ENCODE measurements at regions not wholly inside any gene's neighbourhood (a gene's known extent, or its start where the extent isn't known, plus 50 kb on each side); places are given as distances from the start of the nearest gene placed in this dataset.
"Not testable (repeated sequence)": the region's sequence is repeated elsewhere in the genome, so short reads cannot be mapped to it uniquely, and the experiment has no call there.

GRCh38 chr13:82298106-82298505 lies 1584.2 kb downstream of the SLITRK1 start:
- in situ Hi-C loops (cut with HindIII; ENCODE audit: low sequenced_read_pairs): no loop called here

DNA sequence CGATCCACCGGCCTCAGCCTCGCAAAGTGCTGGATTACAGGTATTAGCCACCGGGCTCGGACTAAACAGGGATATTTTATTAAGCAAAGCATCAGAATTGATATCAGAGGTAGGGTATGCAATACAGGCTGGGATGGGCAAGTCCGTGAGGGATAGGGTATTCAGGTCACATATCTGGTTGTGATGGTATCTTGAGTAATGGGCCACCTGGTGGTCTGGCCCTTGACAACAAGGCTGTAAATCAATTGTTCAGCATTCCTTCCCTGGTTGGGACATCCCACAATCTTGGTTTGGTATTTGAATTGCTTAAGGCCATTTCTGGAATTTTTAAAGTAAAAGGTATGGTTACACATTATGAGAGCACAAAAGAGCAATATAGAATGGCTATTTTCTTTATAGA lies 1588.0 kb downstream of the SLITRK1 start:
- in situ Hi-C loops (cut with HindIII; ENCODE audit: low sequenced_read_pairs): no loop called here

DNA sequence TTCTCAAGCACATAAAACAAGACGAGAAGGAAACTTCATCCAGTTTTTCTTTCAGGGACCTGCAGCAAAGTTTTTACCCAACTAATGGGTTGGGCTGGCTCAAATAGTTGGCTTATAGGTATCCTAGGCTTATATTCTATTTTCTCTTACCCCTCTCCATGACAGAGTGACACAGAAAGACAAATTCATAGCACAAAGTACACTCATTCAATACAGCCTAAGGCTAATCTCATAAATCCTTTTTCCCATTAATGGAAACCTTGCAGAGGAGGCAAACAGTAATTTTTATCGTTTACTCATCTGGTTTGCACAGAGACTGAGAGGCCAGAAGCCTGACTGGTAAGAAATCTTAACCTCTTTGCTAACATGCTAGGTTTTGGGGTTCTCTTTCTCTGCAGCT lies 1589.9 kb downstream of the SLITRK1 start:
- in situ Hi-C loops (cut with HindIII; ENCODE audit: low sequenced_read_pairs): no loop called here

GRCh38 chr13:82291852-82292251 lies 1590.4 kb downstream of the SLITRK1 start:
- in situ Hi-C loops (cut with HindIII; ENCODE audit: low sequenced_read_pairs): no loop called here

DNA sequence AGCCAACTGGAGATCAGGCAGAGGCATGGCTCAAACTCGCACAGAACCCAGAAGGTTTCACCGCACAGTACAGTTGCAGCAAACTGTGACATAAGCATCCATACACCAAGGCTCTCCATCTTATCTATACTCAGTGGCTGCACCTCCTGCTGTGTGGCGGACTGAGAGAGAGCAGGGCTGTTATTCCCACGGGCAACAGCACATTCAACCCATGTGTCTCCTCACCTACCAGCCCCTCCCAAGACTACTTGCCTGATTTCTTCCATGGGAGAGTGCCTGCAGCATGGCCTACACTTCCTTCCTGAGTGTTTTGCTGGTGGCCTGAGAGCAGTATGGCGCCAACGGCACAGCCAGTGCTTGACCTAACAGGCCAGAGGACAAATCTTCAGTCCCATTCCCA lies 1606.6 kb downstream of the SLITRK1 start:
- in situ Hi-C loops (cut with HindIII; ENCODE audit: low sequenced_read_pairs): no loop called here

DNA sequence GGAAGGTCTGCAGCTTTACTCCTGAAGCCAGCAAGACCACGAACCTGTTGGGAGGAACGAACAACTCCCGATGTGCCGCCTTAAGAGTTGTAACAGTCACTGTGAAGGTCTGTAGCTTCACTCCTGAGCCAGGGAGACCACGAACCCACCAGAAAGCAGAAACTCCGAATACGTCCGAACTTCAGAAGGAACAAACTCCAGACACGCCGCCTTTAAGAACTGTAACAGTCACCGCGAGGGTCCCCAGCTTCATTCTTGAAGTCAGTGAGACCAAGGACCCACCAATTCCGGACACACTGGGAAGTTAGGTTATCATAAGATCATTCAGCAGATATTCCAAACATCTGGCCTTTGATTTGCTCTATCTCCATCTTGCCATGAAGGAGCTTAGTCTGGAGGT lies 1623.0 kb downstream of the SLITRK1 start:
- in situ Hi-C loops (cut with HindIII; ENCODE audit: low sequenced_read_pairs): no loop called here

DNA sequence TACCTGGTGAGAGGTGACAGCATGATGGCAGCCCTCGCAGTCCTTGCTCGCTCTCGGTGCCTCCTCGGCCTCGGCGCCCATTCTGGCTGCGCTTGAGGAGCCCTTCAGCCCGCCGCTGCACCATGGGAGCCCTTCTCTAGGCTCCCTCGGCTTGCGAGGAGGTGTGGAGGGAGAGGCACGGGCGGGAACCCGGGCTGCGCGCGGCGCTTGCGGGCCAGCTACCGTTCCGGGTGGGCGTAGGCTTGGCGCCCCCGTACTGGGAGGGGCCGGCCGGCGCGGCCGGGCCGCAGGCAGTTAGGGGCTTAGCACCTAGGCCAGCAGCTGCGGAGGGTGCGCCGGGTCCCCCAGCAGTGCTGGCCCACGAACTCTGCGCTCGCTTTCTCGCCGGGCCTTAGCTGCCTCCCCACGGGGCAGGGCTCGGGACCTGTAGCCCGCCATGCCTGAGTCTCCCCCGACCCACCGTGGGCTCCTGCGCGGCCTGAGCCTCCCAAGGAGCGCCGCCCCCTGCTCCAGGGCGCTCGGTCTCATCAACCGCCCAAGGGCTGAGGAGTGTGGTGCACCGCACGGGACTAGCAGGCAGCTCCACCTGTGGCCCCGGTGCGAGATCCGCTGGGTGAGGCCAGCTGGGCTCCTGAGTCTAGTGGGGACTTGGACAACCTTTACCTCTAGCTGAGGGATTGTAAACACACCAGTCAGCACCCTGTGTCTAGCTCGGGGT lies 1624.3 kb downstream of the SLITRK1 start:
- in situ Hi-C loops (cut with HindIII; ENCODE audit: low sequenced_read_pairs): no loop called here

DNA sequence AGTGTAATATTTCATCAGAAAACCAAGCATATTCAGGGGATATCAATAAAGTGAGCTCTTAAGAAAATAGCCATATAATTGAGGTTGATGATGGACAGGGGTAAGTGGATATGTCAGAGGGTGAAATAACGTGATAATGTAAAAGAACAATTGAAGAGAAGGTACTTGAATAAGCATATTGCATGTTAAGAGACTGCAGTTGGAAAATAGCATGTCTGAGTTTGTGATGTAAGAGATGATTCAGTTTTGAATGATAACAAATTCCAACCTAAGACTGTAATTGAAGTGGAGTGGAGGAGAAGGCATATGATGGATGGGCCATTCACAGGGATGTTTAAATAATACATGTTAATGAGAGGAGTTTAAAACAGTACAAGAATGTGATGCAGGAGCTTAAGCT lies 1633.5 kb downstream of the SLITRK1 start:
- in situ Hi-C loops (cut with HindIII; ENCODE audit: low sequenced_read_pairs): no loop called here

DNA sequence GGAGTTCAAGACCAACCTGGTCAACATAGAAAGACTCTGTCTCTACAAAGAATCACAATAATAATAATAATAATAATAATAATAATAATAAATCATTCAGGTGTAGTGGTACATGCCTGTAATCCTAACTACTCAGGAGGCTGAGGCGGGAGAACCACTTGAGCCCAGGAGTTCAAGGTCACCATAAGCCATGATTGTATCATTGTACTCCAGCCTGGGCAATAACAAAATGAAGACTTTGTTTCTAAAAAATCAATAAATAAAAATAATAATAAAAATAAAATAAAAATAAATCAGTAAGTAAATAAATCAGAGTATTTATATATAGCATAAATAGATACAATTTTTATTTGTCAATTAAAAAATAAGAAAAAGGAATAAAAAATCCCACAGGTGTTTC lies 1636.4 kb downstream of the SLITRK1 start:
- in situ Hi-C loops (cut with HindIII; ENCODE audit: low sequenced_read_pairs): no loop called here

DNA sequence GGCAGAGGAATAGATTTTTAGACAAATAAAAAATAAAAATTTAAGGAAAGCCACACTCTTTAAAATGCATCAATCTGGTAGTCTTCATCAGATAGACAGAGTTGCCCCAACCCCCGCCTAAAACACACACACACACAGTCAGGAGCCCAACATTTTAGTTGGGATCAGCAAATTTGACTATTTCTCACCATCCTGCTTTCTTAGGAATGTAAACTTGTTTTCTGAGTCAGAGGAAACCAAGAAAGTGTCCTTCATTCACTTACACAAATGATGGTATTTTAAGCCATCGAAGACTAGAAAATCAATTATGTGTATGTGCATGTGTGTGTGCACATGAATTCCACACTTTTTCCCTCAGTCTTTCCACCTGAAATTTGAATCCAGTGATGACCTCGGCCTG lies 1657.5 kb downstream of the SLITRK1 start:
- in situ Hi-C loops (cut with HindIII; ENCODE audit: low sequenced_read_pairs): no loop called here

- in situ Hi-C loops (cut with HindIII; ENCODE audit: low sequenced_read_pairs): no loop called here
Measured at GRCh38 chr13:82221621-82222020, 1660.7 kb downstream of the SLITRK1 start.

GRCh38 chr13:82220641-82221040 lies 1661.6 kb downstream of the SLITRK1 start:
- in situ Hi-C loops (cut with HindIII; ENCODE audit: low sequenced_read_pairs): no loop called here

GRCh38 chr13:82216165-82216564 lies 1666.1 kb downstream of the SLITRK1 start:
- in situ Hi-C loops (cut with HindIII; ENCODE audit: low sequenced_read_pairs): no loop called here

GRCh38 chr13:82214341-82214740 lies 1667.9 kb downstream of the SLITRK1 start:
- in situ Hi-C loops (cut with HindIII; ENCODE audit: low sequenced_read_pairs): no loop called here

DNA sequence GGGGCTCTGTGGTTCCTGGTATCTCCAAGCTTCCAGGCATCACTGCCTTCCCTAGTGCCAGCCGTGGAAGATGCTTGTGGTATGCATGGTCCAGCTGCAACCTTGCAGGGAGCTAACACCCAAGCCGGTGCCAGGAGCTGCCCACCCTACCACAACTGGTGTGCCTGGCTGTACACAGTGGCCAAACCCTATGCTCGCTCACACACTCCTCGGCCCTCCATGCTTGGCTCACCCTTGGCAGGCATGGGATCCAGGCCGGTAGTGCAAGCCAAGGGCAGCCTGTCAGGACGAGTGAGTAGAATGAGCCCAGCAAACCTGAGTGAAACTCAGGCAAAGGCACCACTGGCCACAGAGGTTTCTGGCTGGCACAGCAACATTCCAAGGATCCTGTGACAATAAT lies 1676.0 kb downstream of the SLITRK1 start:
- in situ Hi-C loops (cut with HindIII; ENCODE audit: low sequenced_read_pairs): no loop called here

GRCh38 chr13:82202398-82202797 lies 1679.9 kb downstream of the SLITRK1 start:
- in situ Hi-C loops (cut with HindIII; ENCODE audit: low sequenced_read_pairs): no loop called here

DNA sequence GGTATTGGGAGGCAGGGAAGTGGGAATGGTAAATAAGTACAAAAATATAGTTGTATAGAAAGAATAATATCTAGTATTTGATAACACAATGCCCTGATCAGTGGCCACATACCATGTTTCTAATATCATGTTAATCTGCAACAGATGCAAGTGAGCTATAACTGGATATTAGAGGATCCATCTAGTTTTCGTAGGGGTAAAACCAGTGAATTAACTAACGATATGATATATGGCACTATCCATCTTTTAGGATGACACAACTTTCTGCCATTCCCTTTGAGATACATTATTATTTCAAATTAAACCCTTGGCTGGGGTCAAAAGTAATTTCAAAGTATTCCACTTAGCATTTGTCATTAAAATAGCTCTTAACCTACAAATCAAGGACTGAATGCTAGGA lies 1686.2 kb downstream of the SLITRK1 start:
- in situ Hi-C loops (cut with HindIII; ENCODE audit: low sequenced_read_pairs): no loop called here

DNA sequence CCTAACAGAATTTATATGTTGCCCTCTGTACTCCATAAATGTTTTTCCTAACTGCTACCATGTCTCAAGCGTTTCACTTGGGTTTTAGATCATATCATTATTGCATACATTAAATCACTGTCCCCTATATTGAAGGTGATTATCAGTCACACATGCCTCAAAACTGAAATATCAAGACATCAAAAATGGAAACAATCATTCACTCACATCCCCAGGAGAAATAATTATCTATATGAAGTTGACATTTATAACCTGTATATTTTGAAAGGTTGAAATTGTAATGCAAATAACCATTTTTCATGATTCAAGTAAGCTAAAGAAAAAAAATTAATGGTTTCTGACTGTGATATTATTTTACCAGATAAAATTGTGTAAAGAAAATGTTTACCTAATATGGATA lies 1695.0 kb downstream of the SLITRK1 start:
- in situ Hi-C loops (cut with HindIII; ENCODE audit: low sequenced_read_pairs): no loop called here

DNA sequence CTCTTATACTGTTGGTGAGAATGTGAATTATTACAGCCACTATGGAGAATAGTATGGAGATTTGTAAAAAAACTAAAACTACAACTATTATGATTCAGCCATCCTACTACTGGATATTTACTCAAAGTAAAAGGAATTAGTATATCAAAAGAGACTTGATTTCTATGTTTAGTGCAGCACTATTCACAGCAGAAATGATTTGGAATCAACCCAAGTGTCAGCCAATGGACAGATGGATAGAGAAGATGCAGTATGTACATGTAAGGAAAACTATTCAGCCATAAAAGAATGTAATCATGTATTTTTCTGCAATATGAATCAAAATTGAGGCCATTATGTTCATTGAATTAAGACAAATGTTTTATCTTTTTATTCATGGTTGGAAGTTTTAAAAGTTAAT lies 1705.5 kb downstream of the SLITRK1 start:
- in situ Hi-C loops (cut with HindIII; ENCODE audit: low sequenced_read_pairs): no loop called here

- in situ Hi-C loops (cut with HindIII; ENCODE audit: low sequenced_read_pairs): no loop called here
Measured at GRCh38 chr13:82165396-82166174, 1716.7 kb downstream of the SLITRK1 start.

DNA sequence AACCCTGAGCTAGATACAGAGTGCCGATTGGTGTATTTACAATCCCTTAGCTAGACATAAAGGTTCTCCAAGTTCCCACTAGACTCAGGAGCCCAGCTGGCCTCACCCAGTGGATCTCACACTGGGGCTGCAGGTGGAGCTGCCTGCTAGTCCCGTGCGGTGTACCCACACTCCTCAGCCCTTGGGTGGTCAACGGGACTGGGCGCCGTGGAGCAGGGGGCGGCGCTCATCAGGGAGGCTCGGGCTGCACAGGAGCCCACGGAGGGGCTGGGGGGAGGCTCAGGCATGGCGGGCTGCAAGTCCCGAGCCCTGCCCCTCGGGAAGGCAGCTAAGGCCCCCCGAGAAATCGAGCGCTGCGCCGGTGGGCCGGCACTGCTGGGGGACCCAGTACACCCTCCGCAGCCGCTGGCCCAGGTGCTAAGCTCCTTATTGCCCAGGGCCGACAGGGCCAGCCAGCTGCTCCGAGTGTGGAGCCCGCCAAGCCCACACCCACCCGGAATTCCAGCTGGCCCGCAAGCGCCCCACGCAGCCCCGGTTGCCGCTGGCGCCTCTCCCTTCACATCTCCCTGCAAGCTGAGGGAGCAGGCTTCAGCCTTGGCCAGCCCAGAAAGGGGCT lies 1717.4 kb downstream of the SLITRK1 start:
- in situ Hi-C loops (cut with HindIII; ENCODE audit: low sequenced_read_pairs): not testable (repeated sequence)

DNA sequence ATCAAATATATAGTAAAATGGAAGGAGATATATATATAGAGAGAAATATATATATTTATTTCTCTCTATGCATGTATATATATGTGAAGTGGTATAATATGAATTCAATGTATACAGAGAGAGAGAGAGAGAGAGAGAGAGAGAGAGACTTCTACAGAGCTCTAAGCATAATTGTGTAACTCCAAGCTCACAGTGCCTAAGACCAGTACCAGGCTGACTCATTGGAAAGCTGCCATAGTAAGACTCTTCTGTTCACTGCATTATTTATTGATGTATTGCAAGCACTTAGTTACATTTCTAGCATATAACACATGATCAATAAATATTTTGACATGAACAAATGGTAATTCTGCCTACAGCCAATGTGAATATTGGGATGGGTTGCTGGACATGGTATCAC lies 1734.7 kb downstream of the SLITRK1 start:
- in situ Hi-C loops (cut with HindIII; ENCODE audit: low sequenced_read_pairs): no loop called here

Measured in endothelial cell of hepatic sinusoid (primary cell).